K562 (cell line): ENCODE measurements at regions not wholly inside any gene's neighbourhood (a gene's known extent, or its start where the extent isn't known, plus 50 kb on each side); places are given as distances from the start of the nearest gene placed in this dataset.

Source experiments
- ATAC-seq: fragments of 200-7000 bp; cut with Tn5 transposase; 3 replicates; pipeline ENCODE4 v1.9.1; 2020; ENCODE audit warnings: moderate library complexity
- BruUV-seq: library from RNA; stranded (reverse); fragments of 400-500 nt; replicated peaks from 2 replicates; lab custom pipeline; 2021; lab: Mats Ljungman, UMichigan
- CTCF ChIA-PET: fragments of 300-600 bp; formaldehyde crosslinking; extraction: SDS; loops from one replicate; lab custom pipeline; 2021; ENCODE audit warnings: low intra/inter-chr PET ratio; lab: Yijun Ruan, JAX
- POLR2A ChIA-PET: fragments of 300-600, 350-650 bp; sonication (Branson Sonifier 250); formaldehyde crosslinking; extraction: SDS; loops from one replicate; lab custom pipeline; 2021; ENCODE audit warnings: antibody characterized with exemption, inconsistent platforms; lab: Yijun Ruan, JAX
- DNase-seq, 4 experiments: peaks; one replicate each; pipeline versions ENCODE4 v3.0.0 to v3.0.0-alpha.2; 2011 to 2018; ENCODE audit warnings: low spot score in 3 of 4, mixed read lengths in 3 of 4; ENCODE audit errors: extremely low read depth in 1 of 4
- FAIRE-seq: peaks from 2 replicates; lab custom pipeline; 2011; peaks lifted over from hg19 to GRCh38; lab: Jason Lieb, UNC
- H2AFZ ChIP-seq: 2 replicates; pipeline ENCODE4 v1.6.0; 2011; ENCODE audit warnings: low read depth, low read length, control low read depth, inconsistent platforms
- H3K27ac ChIP-seq: fragments of 200-600 bp; 3 replicates; pipeline ENCODE4 v1.8.0; 2011; ENCODE audit warnings: low read depth, mild to moderate bottlenecking, control low read depth, inconsistent platforms, low read length, moderate library complexity, mixed read lengths; ENCODE audit errors: extremely low read depth
- H3K27me3 ChIP-seq, 2 experiments: fragments of 300-600 bp in 1 of 2; 2 replicates in 1 of 2; 3 replicates in 1 of 2; pipeline versions ENCODE4 v1.6.0 to v1.8.0; 2011; ENCODE audit warnings: inconsistent platforms in 2 of 2, low read length in 2 of 2, mild to moderate bottlenecking in 1 of 2, mixed read lengths in 1 of 2, moderate library complexity in 1 of 2; ENCODE audit not compliant: control insufficient read depth in 2 of 2, insufficient read depth in 2 of 2
- H3K36me3 ChIP-seq: fragments of 300-600 bp; 3 replicates; pipeline ENCODE4 v1.8.0; 2011; ENCODE audit warnings: mild to moderate bottlenecking, low read length, inconsistent platforms; ENCODE audit not compliant: control insufficient read depth, insufficient read depth
- H3K4me1 ChIP-seq, 2 experiments: fragments of 200-600 bp in 1 of 2; replicated peaks in 1 of 2; 2 replicates in 1 of 2; 3 replicates in 1 of 2; pipeline versions ENCODE4 v1.5.1 to v1.8.0; 2011; ENCODE audit warnings: inconsistent platforms in 2 of 2, low read length in 2 of 2, mild to moderate bottlenecking in 1 of 2, mixed read lengths in 1 of 2, moderate library complexity in 1 of 2; ENCODE audit not compliant: control insufficient read depth in 2 of 2, insufficient read depth in 2 of 2
- H3K4me2 ChIP-seq: 2 replicates; pipeline ENCODE4 v1.6.1; 2011; ENCODE audit warnings: low read length, control low read depth, inconsistent platforms, mixed read lengths; ENCODE audit not compliant: insufficient read depth
- H3K4me3 ChIP-seq: fragments of 200-600 bp; sonication (generic), shearing (Covaris generic); 2 replicates; pipeline ENCODE4 v1.5.1; 2016; ENCODE audit warnings: control low read depth, inconsistent platforms
- H3K79me2 ChIP-seq: fragments of 200-600 bp; 3 replicates; pipeline ENCODE4 v1.8.0; 2011; ENCODE audit warnings: low read length, inconsistent platforms; ENCODE audit not compliant: control insufficient read depth, insufficient read depth
- H3K9ac ChIP-seq, 2 experiments: 2 replicates each; pipeline versions ENCODE4 v1.6.0 to v1.6.1; 2011; ENCODE audit warnings: low read depth in 2 of 2, low read length in 2 of 2, control low read depth in 1 of 2, inconsistent platforms in 1 of 2, mild to moderate bottlenecking in 1 of 2, mixed read lengths in 1 of 2; ENCODE audit not compliant: insufficient read depth in 1 of 2
- H3K9me1 ChIP-seq: one replicate; pipeline ENCODE4 v1.6.0; 2011; ENCODE audit warnings: inconsistent platforms, mild to moderate bottlenecking, low read length, moderate library complexity; ENCODE audit not compliant: control insufficient read depth, insufficient read depth
- H3K9me3 ChIP-seq: replicated peaks from 2 replicates; pipeline ENCODE4 v1.5.1; 2011; ENCODE audit warnings: low read depth, low read length, inconsistent platforms; ENCODE audit not compliant: control insufficient read depth, insufficient read depth
- H4K20me1 ChIP-seq: replicated peaks from 2 replicates; pipeline ENCODE4 v1.6.1; 2011; ENCODE audit warnings: low read length, inconsistent platforms, mixed read lengths; ENCODE audit not compliant: control insufficient read depth, insufficient read depth
- CBX8 ChIP-seq: fragments of 200-600 bp; sonication (generic); IDR thresholded peaks from 2 replicates; pipeline ENCODE4 v1.6.1; 2012; ENCODE audit warnings: borderline replicate concordance, mixed run types, low read depth, mild to moderate bottlenecking, moderate library complexity, mixed read lengths, low read length, control low read depth, inconsistent platforms; ENCODE audit not compliant: poor library complexity, severe bottlenecking; ENCODE audit errors: extremely low read depth
- MTF1 ChIP-seq: fragments of 250-450 bp; sonication (Bioruptor Pico); IDR thresholded peaks from 2 replicates; pipeline ENCODE4 v1.9.0; 2021; ENCODE audit warnings: moderate library complexity, mild to moderate bottlenecking, inconsistent platforms, borderline replicate concordance
- NCOA1 ChIP-seq: fragments of 450-650 bp; IDR thresholded peaks from 2 replicates; pipeline ENCODE4 v1.6.1; 2016; ENCODE audit warnings: low read depth
- PRPF4 ChIP-seq: fragments of 200-400 bp; formaldehyde crosslinking; IDR thresholded peaks from one replicate; pipeline ENCODE4 v1.6.1; 2017; ENCODE audit warnings: low read length, low read depth, mild to moderate bottlenecking; ENCODE audit not compliant: insufficient read depth, poor library complexity, severe bottlenecking
- SREBF1 ChIP-seq: fragments of 150-350 bp; IDR thresholded peaks from 2 replicates; pipeline ENCODE4 v1.6.1; 2014; ENCODE audit warnings: antibody characterized with exemption, low read depth, low read length, borderline replicate concordance
- ZC3H8 ChIP-seq: fragments of 450-650 bp; IDR thresholded peaks from 2 replicates; pipeline ENCODE4 v1.6.1; 2017
- ZNF146 ChIP-seq: IDR thresholded peaks from one replicate; pipeline ENCODE4 v1.6.1; 2018; ENCODE audit warnings: missing compliant biosample characterization; ENCODE audit not compliant: unreplicated experiment
- ZNF583 ChIP-seq: fragments of 250-450 bp; sonication (Bioruptor Pico); IDR thresholded peaks from 2 replicates; pipeline ENCODE4 v1.4.0; 2020
- ZNF707 ChIP-seq: fragments of 250-450 bp; sonication (Bioruptor Pico); conservative IDR thresholded peaks from 2 replicates; pipeline ENCODE4 v1.8.0; 2022; ENCODE audit warnings: inconsistent platforms, mild to moderate bottlenecking, moderate library complexity
- in situ Hi-C: fragments of 300-500 bp; cut with MboI; formaldehyde crosslinking; loops from 4 replicates; pipeline ENCODE4 v1.15.0; 2018; ENCODE audit warnings: inconsistent platforms, mixed read lengths
- intact Hi-C: fragments of 100-400 bp; cut with micrococcal nuclease; formaldehyde crosslinking; loops from 2 replicates; pipeline ENCODE4 v1.14.2; 2022
- TF ChIP-seq, protein P1 (sequence below), 2 experiments: fragments of 450-650 bp; IDR thresholded peaks; 2 replicates each; pipeline ENCODE4 v1.6.1; 2018; ENCODE audit warnings: mild to moderate bottlenecking in 2 of 2, low read depth in 1 of 2; ENCODE audit not compliant: partially characterized antibody in 2 of 2
- TF ChIP-seq, protein P2 (sequence below): fragments of 450-650 bp; formaldehyde crosslinking; IDR thresholded peaks from 2 replicates; pipeline ENCODE4 v1.4.0; 2022; ENCODE audit warnings: missing genetic modification characterization

DNA sequence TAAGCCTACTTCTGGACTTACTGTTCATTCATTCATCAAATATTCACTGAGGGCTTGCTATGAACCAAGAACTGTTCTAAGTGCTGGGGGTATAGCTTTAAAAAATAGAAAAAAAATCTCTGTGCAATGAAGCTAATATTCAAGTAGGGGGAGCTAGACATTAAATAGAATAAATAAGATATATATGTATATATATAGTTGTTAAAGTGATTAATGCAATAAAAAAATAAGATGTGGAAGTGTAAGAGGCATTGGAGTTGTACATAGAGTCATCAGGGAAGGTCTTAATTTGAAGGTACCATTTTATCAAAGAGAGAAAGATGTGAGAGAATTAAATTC lies 181.2 kb upstream of the AGR3 start:
- TF ChIP-seq ZC3H8 (no peak), SREBF1 (no peak), ZNF707 (CRISPR knock-in tag) (no peak), MTF1 (CRISPR knock-in tag) (no peak), ZNF146 (CRISPR knock-in tag) (no peak), CBX8 (no peak), PRPF4 (no peak), ZNF583 (CRISPR knock-in tag) (no peak), NCOA1 (no peak)
- TF ChIP-seq, protein P1, sequence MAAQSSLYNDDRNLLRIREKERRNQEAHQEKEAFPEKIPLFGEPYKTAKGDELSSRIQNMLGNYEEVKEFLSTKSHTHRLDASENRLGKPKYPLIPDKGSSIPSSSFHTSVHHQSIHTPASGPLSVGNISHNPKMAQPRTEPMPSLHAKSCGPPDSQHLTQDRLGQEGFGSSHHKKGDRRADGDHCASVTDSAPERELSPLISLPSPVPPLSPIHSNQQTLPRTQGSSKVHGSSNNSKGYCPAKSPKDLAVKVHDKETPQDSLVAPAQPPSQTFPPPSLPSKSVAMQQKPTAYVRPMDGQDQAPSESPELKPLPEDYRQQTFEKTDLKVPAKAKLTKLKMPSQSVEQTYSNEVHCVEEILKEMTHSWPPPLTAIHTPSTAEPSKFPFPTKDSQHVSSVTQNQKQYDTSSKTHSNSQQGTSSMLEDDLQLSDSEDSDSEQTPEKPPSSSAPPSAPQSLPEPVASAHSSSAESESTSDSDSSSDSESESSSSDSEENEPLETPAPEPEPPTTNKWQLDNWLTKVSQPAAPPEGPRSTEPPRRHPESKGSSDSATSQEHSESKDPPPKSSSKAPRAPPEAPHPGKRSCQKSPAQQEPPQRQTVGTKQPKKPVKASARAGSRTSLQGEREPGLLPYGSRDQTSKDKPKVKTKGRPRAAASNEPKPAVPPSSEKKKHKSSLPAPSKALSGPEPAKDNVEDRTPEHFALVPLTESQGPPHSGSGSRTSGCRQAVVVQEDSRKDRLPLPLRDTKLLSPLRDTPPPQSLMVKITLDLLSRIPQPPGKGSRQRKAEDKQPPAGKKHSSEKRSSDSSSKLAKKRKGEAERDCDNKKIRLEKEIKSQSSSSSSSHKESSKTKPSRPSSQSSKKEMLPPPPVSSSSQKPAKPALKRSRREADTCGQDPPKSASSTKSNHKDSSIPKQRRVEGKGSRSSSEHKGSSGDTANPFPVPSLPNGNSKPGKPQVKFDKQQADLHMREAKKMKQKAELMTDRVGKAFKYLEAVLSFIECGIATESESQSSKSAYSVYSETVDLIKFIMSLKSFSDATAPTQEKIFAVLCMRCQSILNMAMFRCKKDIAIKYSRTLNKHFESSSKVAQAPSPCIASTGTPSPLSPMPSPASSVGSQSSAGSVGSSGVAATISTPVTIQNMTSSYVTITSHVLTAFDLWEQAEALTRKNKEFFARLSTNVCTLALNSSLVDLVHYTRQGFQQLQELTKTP (IDR thresholded peaks at IDR 0.05; ENCODE audit: low read depth in 1 of 2, partially characterized antibody in 2 of 2), result no peak
- TF ChIP-seq, protein P2, sequence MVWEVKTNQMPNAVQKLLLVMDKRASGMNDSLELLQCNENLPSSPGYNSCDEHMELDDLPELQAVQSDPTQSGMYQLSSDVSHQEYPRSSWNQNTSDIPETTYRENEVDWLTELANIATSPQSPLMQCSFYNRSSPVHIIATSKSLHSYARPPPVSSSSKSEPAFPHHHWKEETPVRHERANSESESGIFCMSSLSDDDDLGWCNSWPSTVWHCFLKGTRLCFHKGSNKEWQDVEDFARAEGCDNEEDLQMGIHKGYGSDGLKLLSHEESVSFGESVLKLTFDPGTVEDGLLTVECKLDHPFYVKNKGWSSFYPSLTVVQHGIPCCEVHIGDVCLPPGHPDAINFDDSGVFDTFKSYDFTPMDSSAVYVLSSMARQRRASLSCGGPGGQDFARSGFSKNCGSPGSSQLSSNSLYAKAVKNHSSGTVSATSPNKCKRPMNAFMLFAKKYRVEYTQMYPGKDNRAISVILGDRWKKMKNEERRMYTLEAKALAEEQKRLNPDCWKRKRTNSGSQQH, result no peak
- Histone ChIP-seq H3K79me2 (no peaks in the 10 kb centered on the region), H3K27ac (no peak overlapping the region), H3K27me3 (no peaks in the 10 kb centered on the region), H3K4me1 (no peaks in the 10 kb centered on the region), H3K4me2 (no peak overlapping the region), H3K9me1 (no peaks in the 10 kb centered on the region), H3K36me3 (no peaks in the 10 kb centered on the region), H3K9me3 (no peaks in the 10 kb centered on the region), H4K20me1 (no peaks in the 10 kb centered on the region), H3K9ac (no peak overlapping the region), H2AFZ (no peak overlapping the region), H3K4me3 (no peak overlapping the region)
- FAIRE-seq, result no peak
- ChIA-PET CTCF (no interaction called here), POLR2A (interaction anchor here (0.9 to 1.2 kb wide), 2 partner anchors 18 to 63 kb away, joined by 3 read pairs; no protein-coding TSS in a partner anchor)
- DNase-seq, result no peak
- no peak for ATAC-seq
- in situ Hi-C loops, result no loop called here
- intact Hi-C loops, result no loop called here
- BruUV-seq, result no TSS peak
